ENCODE measurements at regions not wholly inside any gene's neighbourhood (a gene's known extent, or its start where the extent isn't known, plus 50 kb on each side); places are given as distances from the start of the nearest gene placed in this dataset.
"Not testable (repeated sequence)": the region's sequence is repeated elsewhere in the genome, so short reads cannot be mapped to it uniquely, and the experiment has no call there.

DNA sequence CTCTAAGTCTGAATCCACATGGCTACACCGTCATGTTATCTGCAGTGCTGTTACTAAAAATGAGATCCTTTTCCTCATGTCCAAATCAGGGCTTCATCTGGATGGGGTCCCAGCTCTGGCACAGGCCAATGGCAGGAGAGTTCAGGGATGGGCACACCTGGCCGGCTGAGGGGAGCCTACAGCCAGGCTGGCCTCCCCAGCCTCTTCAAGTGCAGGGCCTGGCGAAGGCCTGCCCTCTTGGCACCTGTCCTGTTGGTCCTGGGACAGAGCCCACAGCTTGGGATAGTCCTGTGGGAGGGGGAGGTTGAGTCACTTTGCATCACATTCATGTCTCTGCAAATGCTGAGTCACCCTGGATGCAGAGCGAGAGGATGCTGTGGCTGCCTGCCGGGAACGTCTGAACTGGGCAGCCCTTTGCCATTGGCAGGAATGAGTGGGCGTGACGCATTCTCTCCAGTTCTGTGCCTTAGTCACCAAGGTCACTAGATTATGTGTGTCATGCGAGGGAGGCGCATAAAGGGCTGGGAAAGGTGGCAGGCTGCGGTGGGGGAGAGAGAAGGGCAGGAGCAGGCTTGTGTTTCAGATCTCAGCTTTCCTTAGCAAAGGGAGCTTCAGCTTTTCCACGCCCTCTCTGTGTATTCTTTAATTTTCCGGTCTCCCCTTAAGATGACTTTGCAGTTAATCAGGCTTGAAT, 223.2 kb upstream of the ECI2 start:
- peaks cover 23% of the 10 kb centered on the region for H3K4me1 ChIP-seq (ENCODE audit: insufficient read depth, poor library complexity, severe bottlenecking)
- peak overlapping the region; percentile 83 for H3K27ac ChIP-seq (ENCODE audit: poor library complexity, severe bottlenecking)
- DNase-seq (ENCODE audit: low spot score), result peak; percentile 99
- no peaks in the 10 kb centered on the region for H3K27me3 ChIP-seq (ENCODE audit: insufficient read depth, poor library complexity, severe bottlenecking)
- TF ChIP-seq, protein P1, sequence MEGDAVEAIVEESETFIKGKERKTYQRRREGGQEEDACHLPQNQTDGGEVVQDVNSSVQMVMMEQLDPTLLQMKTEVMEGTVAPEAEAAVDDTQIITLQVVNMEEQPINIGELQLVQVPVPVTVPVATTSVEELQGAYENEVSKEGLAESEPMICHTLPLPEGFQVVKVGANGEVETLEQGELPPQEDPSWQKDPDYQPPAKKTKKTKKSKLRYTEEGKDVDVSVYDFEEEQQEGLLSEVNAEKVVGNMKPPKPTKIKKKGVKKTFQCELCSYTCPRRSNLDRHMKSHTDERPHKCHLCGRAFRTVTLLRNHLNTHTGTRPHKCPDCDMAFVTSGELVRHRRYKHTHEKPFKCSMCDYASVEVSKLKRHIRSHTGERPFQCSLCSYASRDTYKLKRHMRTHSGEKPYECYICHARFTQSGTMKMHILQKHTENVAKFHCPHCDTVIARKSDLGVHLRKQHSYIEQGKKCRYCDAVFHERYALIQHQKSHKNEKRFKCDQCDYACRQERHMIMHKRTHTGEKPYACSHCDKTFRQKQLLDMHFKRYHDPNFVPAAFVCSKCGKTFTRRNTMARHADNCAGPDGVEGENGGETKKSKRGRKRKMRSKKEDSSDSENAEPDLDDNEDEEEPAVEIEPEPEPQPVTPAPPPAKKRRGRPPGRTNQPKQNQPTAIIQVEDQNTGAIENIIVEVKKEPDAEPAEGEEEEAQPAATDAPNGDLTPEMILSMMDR (IDR thresholded peaks at IDR 0.05; ENCODE audit: poor library complexity, severe bottlenecking), result no peak
- no peaks in the 10 kb centered on the region for H3K9me3 ChIP-seq (ENCODE audit: severe bottlenecking)
- H3K36me3 ChIP-seq (ENCODE audit: low read depth), result no peaks in the 10 kb centered on the region
- no peak overlapping the region for H3K4me3 ChIP-seq (ENCODE audit: severe bottlenecking)
- peak; percentile 87 for ATAC-seq (ENCODE audit: low read depth)

- not testable (repeated sequence) for H3K27me3 ChIP-seq (ENCODE audit: insufficient read depth, poor library complexity, severe bottlenecking); DNase-seq (ENCODE audit: low spot score); H3K9me3 ChIP-seq (ENCODE audit: severe bottlenecking); H3K36me3 ChIP-seq (ENCODE audit: low read depth); H3K4me3 ChIP-seq (ENCODE audit: severe bottlenecking); ATAC-seq (ENCODE audit: low read depth)
- Histone ChIP-seq H3K4me1 (ENCODE audit: insufficient read depth, poor library complexity, severe bottlenecking) (peaks cover 23% of the 10 kb centered on the region), H3K27ac (ENCODE audit: poor library complexity, severe bottlenecking) (peak overlapping the region; percentile 83)
Observed at GRCh38 chr6:4357660-4358152, 222.3 kb upstream of the ECI2 start.

DNA sequence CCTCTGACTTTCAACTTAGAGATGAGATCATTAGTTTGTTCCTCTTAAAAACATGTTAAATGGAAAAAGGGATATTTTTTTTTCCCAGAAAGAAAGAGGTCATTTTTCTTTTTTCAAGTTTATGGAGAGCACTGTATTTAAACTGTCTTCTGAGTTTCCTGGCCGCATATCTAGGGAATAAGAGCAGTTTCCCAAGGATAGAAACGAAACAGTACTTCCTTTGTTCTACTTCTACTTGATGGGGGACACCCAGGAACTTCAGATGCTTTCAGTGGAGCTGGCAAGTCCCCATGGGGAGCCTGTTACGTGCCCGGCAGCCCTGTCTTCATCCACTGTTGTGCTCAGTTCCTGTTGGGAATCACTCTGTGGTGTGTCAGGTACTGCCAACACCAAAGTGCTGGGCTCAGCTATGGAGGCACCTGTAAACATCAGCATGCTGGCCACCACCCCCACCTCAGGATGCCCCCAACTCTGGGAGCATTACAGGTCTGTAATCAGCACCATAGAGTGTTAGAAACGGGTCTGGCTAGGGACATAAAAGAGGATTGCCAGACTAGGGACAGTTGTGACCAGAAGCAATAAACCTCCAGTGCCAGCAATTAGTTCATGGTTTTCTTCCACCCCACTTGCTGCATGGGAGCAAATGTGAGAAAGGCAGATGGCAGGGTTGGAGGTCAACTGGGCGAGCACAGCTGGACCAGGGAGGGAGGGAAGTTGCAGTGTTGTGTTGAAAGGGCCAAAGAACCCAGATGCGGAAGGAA, 221.7 kb upstream of the ECI2 start:
- ATAC-seq (ENCODE audit: low read depth) (no peak), DNase-seq (ENCODE audit: low spot score) (no peak)
- H3K36me3 ChIP-seq (ENCODE audit: low read depth), result no peaks in the 10 kb centered on the region
- no peak overlapping the region for H3K4me3 ChIP-seq (ENCODE audit: severe bottlenecking)
- H3K9me3 ChIP-seq (ENCODE audit: severe bottlenecking), result no peaks in the 10 kb centered on the region
- TF ChIP-seq, protein P1 (IDR thresholded peaks at IDR 0.05; ENCODE audit: poor library complexity, severe bottlenecking), result no peak
- H3K27ac ChIP-seq (ENCODE audit: poor library complexity, severe bottlenecking), result peak overlapping the region; percentile 83
- H3K27me3 ChIP-seq (ENCODE audit: insufficient read depth, poor library complexity, severe bottlenecking), result no peaks in the 10 kb centered on the region
- H3K4me1 ChIP-seq (ENCODE audit: insufficient read depth, poor library complexity, severe bottlenecking), result peaks cover 27% of the 10 kb centered on the region

DNA sequence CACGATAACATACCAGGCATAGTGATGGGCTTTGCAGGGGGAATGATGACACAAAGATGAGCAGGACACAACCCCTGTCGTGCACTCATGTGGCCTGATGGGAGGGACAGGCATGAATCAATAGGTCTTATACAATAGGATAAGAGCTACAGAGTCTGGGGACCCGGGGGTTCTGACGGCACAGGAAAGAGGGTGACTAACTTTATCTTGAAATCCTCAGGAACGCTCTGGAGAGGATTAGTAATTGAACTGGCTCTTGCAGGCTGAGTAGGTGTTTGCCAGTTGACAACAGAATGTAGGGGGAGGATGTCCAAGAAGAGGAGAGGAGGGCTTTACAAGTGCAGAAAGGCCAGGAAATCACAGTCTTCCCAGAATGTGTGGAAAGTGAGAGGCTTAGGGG, 219.9 kb upstream of the ECI2 start:
- Histone ChIP-seq H3K36me3 (ENCODE audit: low read depth) (no peaks in the 10 kb centered on the region), H3K4me1 (ENCODE audit: insufficient read depth, poor library complexity, severe bottlenecking) (peaks cover 45% of the 10 kb centered on the region), H3K27ac (ENCODE audit: poor library complexity, severe bottlenecking) (peak overlapping the region; percentile 83), H3K9me3 (ENCODE audit: severe bottlenecking) (no peaks in the 10 kb centered on the region), H3K4me3 (ENCODE audit: severe bottlenecking) (no peak overlapping the region), H3K27me3 (ENCODE audit: insufficient read depth, poor library complexity, severe bottlenecking) (no peaks in the 10 kb centered on the region)
- ATAC-seq (ENCODE audit: low read depth), result peak; percentile 46
- no peak for DNase-seq (ENCODE audit: low spot score)
- TF ChIP-seq, protein P1 (IDR thresholded peaks at IDR 0.05; ENCODE audit: poor library complexity, severe bottlenecking), result no peak

- Histone ChIP-seq H3K27ac (ENCODE audit: poor library complexity, severe bottlenecking) (peak overlapping the region; percentile 83), H3K9me3 (ENCODE audit: severe bottlenecking) (no peaks in the 10 kb centered on the region), H3K36me3 (ENCODE audit: low read depth) (no peaks in the 10 kb centered on the region), H3K4me3 (ENCODE audit: severe bottlenecking) (no peak overlapping the region), H3K27me3 (ENCODE audit: insufficient read depth, poor library complexity, severe bottlenecking) (no peaks in the 10 kb centered on the region), H3K4me1 (ENCODE audit: insufficient read depth, poor library complexity, severe bottlenecking) (peaks cover 44% of the 10 kb centered on the region)
- TF ChIP-seq, protein P1 (IDR thresholded peaks at IDR 0.05; ENCODE audit: poor library complexity, severe bottlenecking), result no peak
- ATAC-seq (ENCODE audit: low read depth), result no peak
- no peak for DNase-seq (ENCODE audit: low spot score)
Observed at GRCh38 chr6:4354181-4354580, 218.8 kb upstream of the ECI2 start.

Measured in RWPE2 (cell line).